ENCODE measurements at regions not wholly inside any gene's neighbourhood (a gene's known extent, or its start where the extent isn't known, plus 50 kb on each side); places are given as distances from the start of the nearest gene placed in this dataset.
A peak's percentile ranks its signal among the peaks of the same experiment; 100 is the strongest.

- TF ChIP-seq CTCF (conservative IDR thresholded peaks at IDR 0.05; ENCODE audit: low read length) (no peak), EZH2phosphoT487 (IDR thresholded peaks at IDR 0.05; ENCODE audit: borderline replicate concordance, low read depth, low read length) (no peak)
- Histone ChIP-seq H3K4me2 (ENCODE audit: low read length) (no peak overlapping the region), H3K9me3 (ENCODE audit: low read length) (no peaks in the 10 kb centered on the region), H3K4me3 (ENCODE audit: low read depth, low read length, poor library complexity, severe bottlenecking) (no peak overlapping the region), H3K4me1 (ENCODE audit: insufficient read depth, low read length, poor library complexity, severe bottlenecking) (no peaks in the 10 kb centered on the region), H2AFZ (ENCODE audit: low read length) (no peak overlapping the region), H3K9me2 (ENCODE audit: insufficient read depth, low read length) (no peaks in the 10 kb centered on the region), H3K79me2 (ENCODE audit: insufficient read depth, low read depth, low read length) (no peaks in the 10 kb centered on the region), H4K20me1 (ENCODE audit: insufficient read depth, low read length) (no peaks in the 10 kb centered on the region), H3K27ac (ENCODE audit: low read depth, low read length, poor library complexity, severe bottlenecking) (no peak overlapping the region), H3K36me3 (ENCODE audit: insufficient read depth, low read length) (no peaks in the 10 kb centered on the region)
- ChIA-PET CTCF (ENCODE audit: unreplicated experiment) (no interaction called here), POLR2A (interaction anchor here (0.7 to 1.3 kb wide), 2 partner anchors 9 to 64 kb away, joined by 4 to 5 read pairs; no protein-coding TSS in a partner anchor)
- DNase-seq (ENCODE audit: low spot score) = no peak
- intact Hi-C loops (cut with micrococcal nuclease; ENCODE audit: unreplicated experiment) = no loop called here
- no TSS peak for BruUV-seq (replicated peaks)
Observed at GRCh38 chr4:162503868-162504267, 340.1 kb upstream of the FSTL5 start.

- H3K4me2 ChIP-seq (ENCODE audit: low read length) = no peak overlapping the region
- no peak for TF ChIP-seq CTCF (conservative IDR thresholded peaks at IDR 0.05; ENCODE audit: low read length)
- no peak overlapping the region for H2AFZ ChIP-seq (ENCODE audit: low read length)
- no peaks in the 10 kb centered on the region for H3K79me2 ChIP-seq (ENCODE audit: insufficient read depth, low read depth, low read length)
- POLR2A ChIA-PET = no interaction called here
- no peaks in the 10 kb centered on the region for H3K9me3 ChIP-seq (ENCODE audit: low read length)
- no peak overlapping the region for H3K4me3 ChIP-seq (ENCODE audit: low read depth, low read length, poor library complexity, severe bottlenecking)
- CTCF ChIA-PET (ENCODE audit: unreplicated experiment) = no interaction called here
- H3K27ac ChIP-seq (ENCODE audit: low read depth, low read length, poor library complexity, severe bottlenecking) = no peak overlapping the region
- H3K36me3 ChIP-seq (ENCODE audit: insufficient read depth, low read length) = no peaks in the 10 kb centered on the region
- no TSS peak for BruUV-seq (replicated peaks)
- H3K9me2 ChIP-seq (ENCODE audit: insufficient read depth, low read length) = no peaks in the 10 kb centered on the region
- intact Hi-C loops (cut with micrococcal nuclease; ENCODE audit: unreplicated experiment) = no loop called here
- no peaks in the 10 kb centered on the region for H4K20me1 ChIP-seq (ENCODE audit: insufficient read depth, low read length)
- no peaks in the 10 kb centered on the region for H3K4me1 ChIP-seq (ENCODE audit: insufficient read depth, low read length, poor library complexity, severe bottlenecking)
- DNase-seq (ENCODE audit: low spot score) = no peak
Observed at GRCh38 chr4:162502109-162502508, 338.3 kb upstream of the FSTL5 start.

GRCh38 chr4:162499478-162499877 lies 335.7 kb upstream of the FSTL5 start:
- TF ChIP-seq EZH2phosphoT487 (IDR thresholded peaks at IDR 0.05; ENCODE audit: borderline replicate concordance, low read depth, low read length) (no peak), CTCF (conservative IDR thresholded peaks at IDR 0.05; ENCODE audit: low read length) (peak; percentile 75)
- POLR2A ChIA-PET = no interaction called here
- no peak overlapping the region for H3K4me3 ChIP-seq (ENCODE audit: low read depth, low read length, poor library complexity, severe bottlenecking)

More at GRCh38 chr4:162499478-162499877, 335.7 kb upstream of the FSTL5 start:
- Histone ChIP-seq H3K4me1 (ENCODE audit: insufficient read depth, low read length, poor library complexity, severe bottlenecking) (no peaks in the 10 kb centered on the region), H3K9me3 (ENCODE audit: low read length) (no peaks in the 10 kb centered on the region), H3K27ac (ENCODE audit: low read depth, low read length, poor library complexity, severe bottlenecking) (no peak overlapping the region), H3K9me2 (ENCODE audit: insufficient read depth, low read length) (no peaks in the 10 kb centered on the region), H3K4me2 (ENCODE audit: low read length) (no peak overlapping the region), H2AFZ (ENCODE audit: low read length) (no peak overlapping the region), H3K36me3 (ENCODE audit: insufficient read depth, low read length) (no peaks in the 10 kb centered on the region), H3K79me2 (ENCODE audit: insufficient read depth, low read depth, low read length) (no peaks in the 10 kb centered on the region), H4K20me1 (ENCODE audit: insufficient read depth, low read length) (no peaks in the 10 kb centered on the region)
- no TSS peak for BruUV-seq (replicated peaks)
- intact Hi-C loops (cut with micrococcal nuclease; ENCODE audit: unreplicated experiment) = loop anchor here (5.0 kb wide), 1 partner anchor 983 kb away; no protein-coding TSS in a partner anchor
- CTCF ChIA-PET (ENCODE audit: unreplicated experiment) = no interaction called here
- DNase-seq (ENCODE audit: low spot score) = peak; percentile 4
